NCI-H128 (cell line): ENCODE measurements at regions not wholly inside any gene's neighbourhood (a gene's known extent, or its start where the extent isn't known, plus 50 kb on each side); places are given as distances from the start of the nearest gene placed in this dataset.

Source experiments
- DNase-seq: peaks from one replicate; lab custom pipeline; 2025; ENCODE audit not compliant: unreplicated experiment; lab: John Stamatoyannopoulos, UW

DNA sequence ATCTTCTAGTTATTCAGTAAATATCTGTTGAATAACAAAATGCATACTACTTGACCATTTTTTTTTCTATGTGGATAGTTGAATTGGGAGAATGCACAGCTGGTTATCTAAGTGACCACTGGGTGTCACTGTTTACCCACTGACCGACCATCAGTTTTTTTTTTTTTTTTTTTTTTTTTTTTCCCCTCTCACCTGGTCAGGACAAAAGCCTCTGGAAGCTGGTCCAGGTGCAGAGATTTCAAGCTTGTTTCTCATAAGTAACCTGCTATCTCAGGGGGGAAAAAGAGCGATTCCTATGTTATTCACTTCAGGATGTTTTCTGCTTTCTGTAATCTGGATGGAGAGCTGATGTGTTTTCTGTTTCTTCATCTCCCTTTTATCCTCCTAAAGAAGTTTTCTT, 256.0 kb downstream of the DCDC2C start:
- DNase-seq, result peak; percentile 62

DNA sequence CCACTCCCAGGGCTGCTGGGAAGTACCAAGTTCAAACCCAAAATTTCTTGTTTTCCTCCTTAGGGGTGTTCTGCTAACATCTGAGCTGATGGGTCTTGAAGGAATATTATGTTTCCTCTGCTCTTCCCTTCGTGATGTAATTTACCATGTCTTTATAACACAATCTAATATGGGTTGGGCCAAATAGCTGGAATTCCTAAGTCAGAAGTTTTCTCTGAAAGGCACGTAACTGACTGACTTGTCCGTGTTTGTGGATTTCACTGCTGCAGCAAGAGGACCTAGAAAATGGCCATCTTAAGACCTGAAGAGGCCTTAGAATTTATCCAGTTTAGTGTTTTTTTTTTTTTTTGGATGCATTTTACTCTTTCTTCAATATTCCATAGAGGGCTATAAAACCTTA, 256.7 kb downstream of the DCDC2C start:
- DNase-seq, result no peak

- no peak for DNase-seq
Observed at GRCh38 chr2:3962719-3963118, 259.3 kb downstream of the DCDC2C start.

DNA sequence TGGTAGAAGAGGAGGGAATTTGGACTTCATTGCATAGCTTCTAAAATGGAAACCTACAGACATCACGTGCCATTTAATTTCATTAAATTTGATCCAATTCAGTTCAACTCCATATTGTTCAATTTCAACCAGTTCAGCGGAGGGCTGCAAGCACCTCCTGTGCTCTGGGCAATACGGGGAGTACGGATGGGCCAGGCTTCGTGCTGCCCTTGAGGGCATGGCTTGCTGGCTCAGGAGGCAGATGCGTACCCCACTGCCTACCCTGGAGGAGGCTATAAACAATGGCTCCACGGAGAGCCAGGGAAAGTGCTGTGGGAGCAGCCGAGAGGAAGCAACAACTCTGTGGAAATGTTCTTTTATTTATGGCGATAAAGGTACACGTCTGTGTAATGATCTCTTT, 261.8 kb downstream of the DCDC2C start:
- DNase-seq, result no peak

DNA sequence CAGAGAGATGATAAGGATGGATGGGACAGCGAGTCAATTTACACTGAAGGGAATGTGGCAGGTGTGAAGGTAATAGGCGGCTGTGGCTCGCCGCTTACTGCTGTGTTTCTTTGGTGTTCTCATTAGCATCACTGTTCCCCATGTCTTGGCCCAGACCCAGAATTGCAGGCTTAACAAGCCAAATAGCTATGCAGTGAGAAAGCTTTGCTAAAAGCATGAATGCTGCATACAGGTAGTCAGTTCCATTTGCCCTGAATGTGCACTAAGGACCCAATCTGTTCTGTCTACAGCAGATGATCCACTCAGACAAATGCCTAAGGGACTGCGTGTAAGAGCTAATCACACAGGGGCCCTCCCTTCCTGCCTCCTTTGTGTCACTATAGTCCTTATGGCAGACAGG, 262.6 kb downstream of the DCDC2C start:
- DNase-seq, result no peak

- no peak for DNase-seq
Observed at GRCh38 chr2:3966470-3966869, 263.1 kb downstream of the DCDC2C start.

GRCh38 chr2:3968736-3969135, 265.4 kb downstream of the DCDC2C start:
- no peak for DNase-seq

DNA sequence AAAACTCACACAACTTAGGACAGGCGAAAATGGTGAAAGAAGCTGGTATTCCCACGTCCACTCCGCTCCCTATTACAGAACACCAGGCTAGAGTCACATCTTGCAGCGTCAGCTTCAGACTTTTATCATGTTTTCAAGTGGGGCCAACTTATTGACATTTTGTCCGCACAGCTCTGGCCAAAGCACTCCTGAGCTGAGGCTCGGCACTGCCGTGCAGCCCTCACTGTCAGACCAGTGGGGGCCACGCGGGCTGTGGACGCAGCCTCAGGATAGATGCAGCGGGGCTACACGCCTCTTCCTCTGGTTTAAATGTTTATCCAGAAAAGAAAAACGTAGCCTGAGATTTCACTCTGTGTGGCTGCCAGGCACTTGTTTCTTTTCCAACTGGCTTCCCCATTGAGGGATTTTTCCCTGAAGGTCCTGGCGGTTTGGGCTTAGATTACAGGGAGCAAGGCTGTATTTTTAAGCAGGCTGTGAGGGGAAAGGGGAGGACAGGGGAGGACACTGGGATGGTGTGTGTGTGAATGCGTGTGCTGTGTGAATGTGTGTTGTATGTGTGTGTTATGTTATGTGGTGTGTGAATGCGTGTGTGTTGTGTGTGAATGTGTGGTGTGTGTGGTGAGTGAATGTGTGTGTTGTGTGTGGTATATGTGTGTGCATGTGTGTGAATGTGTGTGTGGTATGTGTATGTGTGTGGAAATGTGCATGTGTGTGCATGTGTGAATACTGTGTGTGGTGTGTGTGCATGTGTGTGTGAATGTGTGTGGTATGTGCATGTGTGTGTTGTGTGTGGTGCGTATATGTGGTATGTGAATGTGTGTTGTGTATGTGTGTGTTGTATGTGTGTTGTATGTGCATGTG, 267.6 kb downstream of the DCDC2C start:
- DNase-seq, result no peak

DNA sequence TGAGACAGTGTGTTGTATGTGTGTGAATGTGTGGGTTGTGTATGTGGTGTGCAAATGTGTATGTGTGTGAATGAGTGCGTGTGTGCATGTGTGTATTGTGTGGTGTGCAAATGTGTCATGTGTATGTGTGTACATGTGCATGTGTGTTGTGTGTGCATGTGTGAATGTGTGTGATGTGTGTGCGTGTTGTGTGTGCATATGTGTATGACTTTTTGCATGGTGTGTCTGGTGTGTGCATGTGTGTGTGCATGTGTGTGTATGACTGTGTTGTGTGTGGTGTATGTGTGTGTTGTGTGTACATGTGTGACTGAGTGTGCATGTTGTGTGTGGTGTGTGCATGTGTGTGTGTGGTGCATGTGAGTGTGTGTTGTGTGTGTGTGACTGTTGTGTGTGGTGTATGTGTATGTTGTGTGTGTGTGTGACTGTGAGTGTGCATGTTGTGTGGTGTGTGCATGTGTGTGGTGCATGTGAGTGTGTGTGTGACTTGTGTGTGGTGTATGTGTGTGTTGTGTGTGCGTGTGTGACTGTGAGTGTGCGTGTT, 268.3 kb downstream of the DCDC2C start:
- no peak for DNase-seq

DNA sequence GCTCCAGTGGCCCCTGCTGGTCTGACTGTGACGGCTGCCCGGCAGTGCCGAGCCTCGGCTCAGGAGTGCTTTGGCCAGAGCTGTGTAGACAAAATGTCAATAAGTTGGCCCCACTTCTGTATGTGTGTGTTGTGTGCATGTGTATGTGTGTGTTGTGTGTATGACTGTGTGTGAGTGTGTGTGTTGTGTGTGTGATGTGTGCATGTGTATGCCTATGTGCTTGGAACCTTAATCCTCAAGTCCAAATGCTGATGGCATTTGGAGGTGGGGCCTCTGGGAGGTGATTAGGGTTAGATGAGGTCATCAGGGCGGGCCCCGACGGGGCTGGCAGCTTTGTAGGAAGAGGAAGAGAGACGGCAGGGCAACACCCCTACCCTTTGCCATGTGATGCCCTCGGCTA, 269.0 kb downstream of the DCDC2C start:
- DNase-seq, result no peak

DNA sequence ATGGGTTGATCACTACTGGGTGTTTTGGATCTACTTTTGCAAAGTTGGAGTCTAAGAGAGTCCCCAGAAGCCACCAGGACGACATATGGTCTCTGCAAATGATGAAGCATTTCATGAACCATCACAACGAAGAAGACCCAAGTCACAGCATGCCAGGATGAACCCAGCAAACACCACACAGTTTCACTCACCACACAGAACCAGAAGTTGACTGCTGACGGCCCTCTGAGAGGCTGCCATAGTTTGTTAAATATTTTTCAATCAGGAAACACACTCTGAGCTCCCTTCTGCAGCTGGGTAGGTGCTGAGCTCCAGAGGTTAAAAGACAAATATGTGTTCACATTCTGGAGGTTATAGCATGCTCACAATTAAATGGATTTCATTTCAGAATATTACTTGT, 271.4 kb downstream of the DCDC2C start:
- DNase-seq, result no peak

DNA sequence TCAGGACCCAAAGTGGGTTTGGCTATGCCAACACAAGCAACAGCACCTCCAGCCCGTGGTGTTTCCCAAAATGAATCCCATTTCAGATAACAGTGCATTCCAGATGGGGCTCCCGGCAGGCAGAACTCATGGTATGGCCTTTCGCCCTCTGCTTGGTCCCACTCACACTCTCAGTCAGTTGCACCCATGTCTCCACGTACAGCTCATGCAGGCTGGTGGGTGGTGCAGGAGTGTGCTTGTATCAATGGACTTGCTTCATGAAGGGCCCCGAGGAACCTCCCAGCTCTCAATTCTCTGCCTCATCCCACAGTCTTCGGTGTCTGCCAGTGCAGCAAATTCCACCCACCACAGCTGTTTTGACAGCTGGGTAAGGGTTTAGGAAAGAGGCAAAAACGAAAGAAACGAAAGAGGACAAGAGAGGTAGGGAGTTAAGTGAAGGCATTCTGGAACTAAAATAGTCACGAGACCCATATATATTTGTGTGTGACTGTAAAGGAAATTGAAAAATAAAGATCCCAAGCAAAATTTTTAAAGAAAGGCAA, 278.1 kb downstream of the DCDC2C start:
- no peak for DNase-seq

GRCh38 chr2:3982160-3982559, 278.8 kb downstream of the DCDC2C start:
- DNase-seq, result no peak

GRCh38 chr2:3986063-3986462, 282.7 kb downstream of the DCDC2C start:
- DNase-seq, result no peak

DNA sequence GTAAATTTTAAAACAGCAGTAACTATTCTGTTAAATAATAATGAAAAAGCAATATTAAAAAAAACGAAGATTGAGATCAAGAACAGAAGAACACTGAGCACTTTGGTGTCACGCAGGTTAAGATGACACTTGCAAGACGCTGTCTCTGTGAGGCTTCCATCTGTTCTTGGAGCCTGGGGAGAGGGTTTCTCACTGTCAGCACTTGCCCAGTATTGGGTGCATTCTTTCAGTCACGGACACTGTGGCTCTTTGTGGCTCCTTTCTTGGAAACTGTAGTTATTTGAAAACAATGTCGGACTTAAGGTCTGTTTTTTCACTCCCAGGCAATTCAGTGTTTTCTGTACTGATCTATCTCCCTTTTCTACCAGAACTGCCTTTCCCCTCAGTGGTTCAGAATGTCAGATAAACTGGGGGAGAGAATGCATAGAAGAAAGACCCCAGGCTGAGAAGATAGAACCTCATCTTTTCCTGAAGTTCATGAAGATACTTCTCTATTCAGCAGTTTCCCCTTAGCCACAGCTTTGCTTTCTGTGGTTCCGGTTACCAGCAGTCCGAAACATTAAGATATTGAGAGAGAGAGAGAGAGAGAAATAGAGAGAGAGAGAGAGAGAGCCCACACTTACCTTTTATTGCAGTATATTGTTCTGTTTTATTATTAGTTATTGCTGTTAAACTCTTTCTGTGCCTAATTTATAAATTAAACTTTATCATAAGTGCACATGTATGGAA, 283.3 kb downstream of the DCDC2C start:
- DNase-seq, result no peak

DNA sequence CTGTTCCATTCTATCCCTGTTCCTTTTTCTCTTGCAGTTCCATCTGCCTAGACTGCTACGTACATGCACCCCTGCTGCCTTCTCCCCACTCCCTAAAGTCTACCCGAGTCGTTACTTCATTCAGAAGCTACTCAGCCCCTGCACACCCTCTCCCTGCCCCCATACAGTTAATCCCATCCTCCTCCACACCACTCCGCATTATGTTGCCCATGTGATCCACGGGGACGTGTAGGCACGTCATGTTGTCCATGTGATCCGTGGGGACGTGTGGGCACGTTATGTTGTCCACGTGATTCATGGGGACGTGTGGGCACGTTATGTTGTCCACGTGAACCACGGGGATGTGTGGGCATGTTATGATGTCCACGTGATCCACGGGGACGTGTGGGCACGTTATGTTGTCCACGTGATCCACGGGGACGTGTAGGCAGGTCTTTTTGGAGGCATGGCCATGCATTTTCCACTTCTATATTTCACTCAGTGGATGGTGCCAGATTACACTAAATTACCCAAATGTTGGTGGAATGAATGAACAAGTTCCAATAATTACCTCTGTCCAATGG, 299.5 kb downstream of the DCDC2C start:
- DNase-seq, result no peak

GRCh38 chr2:4012197-4012596, 308.8 kb downstream of the DCDC2C start:
- DNase-seq, result no peak

GRCh38 chr2:4018535-4018934, 315.2 kb downstream of the DCDC2C start:
- no peak for DNase-seq

DNA sequence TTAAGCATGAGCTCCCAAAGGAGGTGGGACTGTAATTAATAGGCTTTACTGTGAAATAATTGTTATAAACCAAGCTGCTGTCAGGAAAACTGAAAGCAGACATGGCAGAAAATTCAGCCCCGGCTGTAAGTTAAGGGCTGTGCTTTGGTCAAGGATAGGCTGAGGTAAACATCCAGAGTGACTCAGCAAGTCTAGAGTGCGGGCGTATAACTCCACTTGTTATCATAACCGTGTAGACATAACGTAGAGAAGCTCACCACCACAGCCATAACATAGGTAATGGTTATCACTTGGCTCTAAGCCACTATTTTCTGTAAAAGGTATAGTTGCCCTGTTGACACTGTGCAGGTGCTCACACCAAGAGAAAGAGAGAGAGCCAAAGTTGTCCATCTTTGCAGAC, 316.8 kb downstream of the DCDC2C start:
- no peak for DNase-seq

DNA sequence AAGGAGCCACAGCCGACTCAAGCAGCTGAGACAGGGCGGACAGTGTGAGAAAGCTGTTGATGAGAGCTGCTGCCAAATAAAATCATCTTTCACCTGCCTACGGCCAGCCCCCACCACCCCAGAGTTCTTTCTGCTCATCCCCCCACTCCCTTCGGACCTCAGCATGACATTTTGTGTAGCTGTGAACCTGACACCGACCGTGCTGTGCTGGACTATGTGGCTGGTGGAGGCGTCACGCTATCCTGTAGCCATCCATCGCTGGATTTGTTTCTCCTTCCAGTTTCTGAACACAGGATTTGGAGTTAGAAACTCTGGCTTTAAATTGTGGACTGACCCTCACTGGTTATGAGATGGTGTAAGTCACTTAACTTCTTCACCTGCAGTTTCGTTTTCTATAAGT, 317.3 kb downstream of the DCDC2C start:
- no peak for DNase-seq

GRCh38 chr2:4024605-4025004, 321.2 kb downstream of the DCDC2C start:
- no peak for DNase-seq

- no peak for DNase-seq
Observed at GRCh38 chr2:4029081-4029480, 325.7 kb downstream of the DCDC2C start.
